HepG2 (cell line): ENCODE measurements at regions not wholly inside any gene's neighbourhood (a gene's known extent, or its start where the extent isn't known, plus 50 kb on each side); places are given as distances from the start of the nearest gene placed in this dataset.

Experiments
- ATAC-seq: fragments of 200-7000 bp; cut with Tn5 transposase; 3 replicates; pipeline ENCODE4 v1.9.1; 2020; ENCODE audit warnings: mild to moderate bottlenecking, moderate library complexity
- BruUV-seq: library from RNA; stranded (reverse); fragments of 400-500 nt; replicated peaks from 2 replicates; lab custom pipeline; 2021; lab: Mats Ljungman, UMichigan
- CTCF ChIA-PET: fragments of 300-600 bp; formaldehyde crosslinking; extraction: SDS; loops from one replicate; lab custom pipeline; 2021; ENCODE audit warnings: low total read pairs, inconsistent platforms, low intra/inter-chr PET ratio; lab: Yijun Ruan, JAX
- POLR2A ChIA-PET: fragments of 350-600 bp; sonication (Branson Sonifier 250); formaldehyde crosslinking; loops from one replicate; lab custom pipeline; 2020; ENCODE audit warnings: antibody characterized with exemption, inconsistent platforms; lab: Yijun Ruan, JAX
- DNase-seq: peaks from one replicate; pipeline ENCODE4 v3.0.0-alpha.2; 2015; ENCODE audit warnings: low spot score
- FAIRE-seq: peaks from 3 replicates; lab custom pipeline; 2011; peaks lifted over from hg19 to GRCh38; lab: Jason Lieb, UNC
- H2AFZ ChIP-seq: one replicate; pipeline ENCODE4 v1.6.1; 2011; ENCODE audit warnings: low read length, inconsistent platforms
- H3K27ac ChIP-seq: fragments of 300-600 bp; 3 replicates; pipeline ENCODE4 v1.8.0; 2011; ENCODE audit warnings: mixed run types, mild to moderate bottlenecking, mixed read lengths, low read length, inconsistent platforms; ENCODE audit not compliant: insufficient read depth; ENCODE audit errors: extremely low read length
- H3K27me3 ChIP-seq, 2 experiments: fragments of 200-600 bp in 1 of 2; 2 replicates in 1 of 2; 3 replicates in 1 of 2; pipeline versions ENCODE4 v1.6.0 to v1.8.0; 2011; ENCODE audit warnings: low read length in 2 of 2, mild to moderate bottlenecking in 2 of 2, moderate library complexity in 2 of 2, inconsistent platforms in 1 of 2; ENCODE audit not compliant: insufficient read depth in 2 of 2, control insufficient read depth in 1 of 2
- H3K36me3 ChIP-seq, 2 experiments: fragments of 200-600 bp in 1 of 2; replicated peaks in 1 of 2; 2 replicates in 1 of 2; 3 replicates in 1 of 2; pipeline versions ENCODE4 v1.5.1 to v1.8.0; 2011; ENCODE audit warnings: low read length in 2 of 2, inconsistent platforms in 1 of 2; ENCODE audit not compliant: insufficient read depth in 2 of 2, control insufficient read depth in 1 of 2
- H3K4me1 ChIP-seq: 2 replicates; pipeline ENCODE4 v1.5.1; 2012; ENCODE audit warnings: low read length, inconsistent platforms; ENCODE audit not compliant: insufficient read depth
- H3K4me2 ChIP-seq: 2 replicates; pipeline ENCODE4 v1.6.0; 2011; ENCODE audit warnings: low read depth, low read length, inconsistent platforms
- H3K4me3 ChIP-seq, 3 experiments: fragments of 200-600 bp in 1 of 3; sonication (generic), shearing (Covaris generic) in 1 of 3; replicated peaks in 1 of 3; 2 replicates each; pipeline ENCODE4 v1.5.1; 2011 to 2016; ENCODE audit warnings: low read length in 3 of 3, inconsistent platforms in 2 of 3, low read depth in 2 of 3, mild to moderate bottlenecking in 2 of 3, control low read depth in 1 of 3, mixed read lengths in 1 of 3; ENCODE audit not compliant: insufficient read depth in 1 of 3
- H3K79me2 ChIP-seq: one replicate; pipeline ENCODE4 v1.6.1; 2011; ENCODE audit warnings: low read length, inconsistent platforms; ENCODE audit not compliant: insufficient read depth
- H3K9ac ChIP-seq: 2 replicates; pipeline ENCODE4 v1.6.0; 2011; ENCODE audit warnings: mild to moderate bottlenecking, low read depth, low read length, inconsistent platforms; ENCODE audit not compliant: insufficient read depth
- H3K9me3 ChIP-seq: 2 replicates; pipeline ENCODE4 v1.5.1; 2012; ENCODE audit warnings: mild to moderate bottlenecking, low read length
- H4K20me1 ChIP-seq: 2 replicates; pipeline ENCODE4 v1.6.0; 2011; ENCODE audit warnings: inconsistent platforms, mild to moderate bottlenecking, low read length, moderate library complexity; ENCODE audit not compliant: insufficient read depth
- FOXM1 ChIP-seq: sonication (generic); formaldehyde crosslinking; IDR thresholded peaks from 2 replicates; pipeline ENCODE4 v1.5.0; 2020; ENCODE audit warnings: missing genetic modification reagents
- HOXA5 ChIP-seq: sonication (generic); formaldehyde crosslinking; IDR thresholded peaks from 2 replicates; pipeline ENCODE4 v1.4.0; 2020; ENCODE audit warnings: missing genetic modification reagents
- NR2F2 ChIP-seq: IDR thresholded peaks from 2 replicates; pipeline ENCODE4 v1.6.1; 2012; ENCODE audit warnings: low read depth, inconsistent platforms, borderline replicate concordance
- RARG ChIP-seq: sonication (generic); formaldehyde crosslinking; IDR thresholded peaks from 2 replicates; pipeline ENCODE4 v1.4.0; 2020; ENCODE audit warnings: low read depth, mild to moderate bottlenecking, missing genetic modification reagents
- WIZ ChIP-seq: sonication (generic); formaldehyde crosslinking; IDR thresholded peaks from 2 replicates; pipeline ENCODE4 v1.5.1; 2020; ENCODE audit warnings: mild to moderate bottlenecking, missing genetic modification reagents
- ZFY ChIP-seq: sonication (generic); formaldehyde crosslinking; IDR thresholded peaks from 2 replicates; pipeline ENCODE4 v1.4.0; 2020; ENCODE audit warnings: missing genetic modification reagents
- ZNF160 ChIP-seq: sonication (generic); formaldehyde crosslinking; IDR thresholded peaks from 2 replicates; pipeline ENCODE4 v1.8.0; 2022; ENCODE audit warnings: mild to moderate bottlenecking, inconsistent platforms, missing genetic modification reagents
- ZNF549 ChIP-seq: sonication (generic); formaldehyde crosslinking; IDR thresholded peaks from 2 replicates; pipeline ENCODE4 v1.5.0; 2020; ENCODE audit warnings: missing genetic modification reagents
- ZNF563 ChIP-seq: sonication (generic); formaldehyde crosslinking; IDR thresholded peaks from 2 replicates; pipeline ENCODE4 v1.8.0; 2022; ENCODE audit warnings: mild to moderate bottlenecking, moderate library complexity, missing genetic modification reagents
- ZNF619 ChIP-seq: sonication (generic); formaldehyde crosslinking; IDR thresholded peaks from 2 replicates; pipeline ENCODE4 v1.4.0; 2020; ENCODE audit warnings: mild to moderate bottlenecking, missing genetic modification reagents
- WGBS: methylation state at CpG from one replicate; pipeline ENCODE4 v1.1.6; 2017; ENCODE audit warnings: low lambda C conversion rate; 5-methylcytosine and 5-hydroxymethylcytosine counted together
- in situ Hi-C: cut with HindIII; loops from 2 replicates; pipeline ENCODE4 v1.10.0; 2017; ENCODE audit warnings: low pct_unique_long_range_greater_than_20kb; ENCODE audit not compliant: extremely low pct_ligation_motif_present
- intact Hi-C: fragments of 100-400 bp; cut with micrococcal nuclease; formaldehyde crosslinking; loops from one replicate; pipeline ENCODE4 v1.10.0; 2022; ENCODE audit not compliant: unreplicated experiment
- TF ChIP-seq, protein P1 (sequence below): sonication (generic); formaldehyde crosslinking; IDR thresholded peaks from 2 replicates; pipeline ENCODE4 v1.4.0; 2020; ENCODE audit warnings: missing genetic modification reagents, borderline replicate concordance
- TF ChIP-seq, protein P2 (sequence below): sonication (generic); formaldehyde crosslinking; IDR thresholded peaks from 2 replicates; pipeline ENCODE4 v1.4.0; 2020; ENCODE audit warnings: missing genetic modification reagents

DNA sequence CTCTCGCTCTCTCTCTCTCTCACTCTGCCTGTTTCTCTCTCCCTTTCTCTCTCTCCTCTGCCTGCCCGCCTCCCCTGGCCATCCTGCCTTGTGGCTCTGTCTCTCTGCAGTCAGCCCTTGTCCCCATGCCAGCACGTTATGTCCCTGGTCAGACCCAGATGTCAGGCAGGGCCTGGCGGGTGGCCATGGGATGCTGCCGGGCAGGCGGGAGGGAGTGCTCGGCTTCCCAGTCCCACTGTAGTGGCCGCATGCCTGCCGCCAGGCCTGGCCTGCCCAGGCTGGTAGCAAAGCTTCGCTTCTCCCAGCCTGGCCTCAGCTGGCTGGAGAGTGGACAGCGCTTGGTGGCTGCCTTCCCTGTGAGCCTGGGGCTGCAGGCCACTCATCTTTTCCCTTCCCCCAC, 121.5 kb upstream of the ZNF716 start:
- H3K9me3 ChIP-seq, result peaks cover 96% of the 10 kb centered on the region
- CTCF ChIA-PET, result no interaction called here
- H3K4me1 ChIP-seq, result no peaks in the 10 kb centered on the region
- no peaks in the 10 kb centered on the region for H3K36me3 ChIP-seq
- no peaks in the 10 kb centered on the region for H4K20me1 ChIP-seq
- 33% methylated on average over 11 of the region's 11 CpGs for WGBS
- ATAC-seq (no peak), FAIRE-seq (no peak), DNase-seq (no peak)
- in situ Hi-C loops (no loop called here), intact Hi-C loops (no loop called here)
- no peaks in the 10 kb centered on the region for H3K27me3 ChIP-seq
- POLR2A ChIA-PET, result no interaction called here
- H3K4me3 ChIP-seq, result no peak overlapping the region
- BruUV-seq, result no TSS peak
- H3K9ac ChIP-seq, result no peak overlapping the region
- H3K4me2 ChIP-seq, result no peak overlapping the region
- H2AFZ ChIP-seq, result no peak overlapping the region
- TF ChIP-seq ZNF160 (CRISPR knock-in tag) (no peak), ZNF619 (no peak)
- no peak overlapping the region for H3K27ac ChIP-seq
- H3K79me2 ChIP-seq, result no peaks in the 10 kb centered on the region

DNA sequence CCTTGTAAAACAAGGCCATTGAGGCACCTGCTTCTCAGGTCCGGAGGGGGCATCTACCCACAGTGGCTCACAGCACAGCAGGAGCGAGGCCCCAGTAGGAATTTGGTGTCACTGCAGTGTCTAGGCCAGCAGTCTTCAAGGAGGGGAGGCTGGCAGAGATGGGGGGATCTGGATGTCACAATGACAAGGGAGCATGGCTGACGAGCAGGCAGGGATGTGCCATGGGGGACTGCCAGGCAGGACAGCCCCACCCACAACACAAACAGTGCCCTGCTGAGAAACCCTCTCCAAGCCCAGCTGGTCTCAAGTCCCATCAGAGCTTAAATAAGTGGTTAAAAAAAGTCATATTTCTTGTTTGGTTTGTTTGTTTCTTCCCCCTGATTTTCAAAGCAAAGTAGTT, 121.0 kb upstream of the ZNF716 start:
- in situ Hi-C loops (no loop called here), intact Hi-C loops (no loop called here)
- Histone ChIP-seq H3K79me2 (no peaks in the 10 kb centered on the region), H2AFZ (no peak overlapping the region), H3K36me3 (no peaks in the 10 kb centered on the region), H3K9me3 (peaks cover 97% of the 10 kb centered on the region), H4K20me1 (no peaks in the 10 kb centered on the region), H3K4me2 (no peak overlapping the region), H3K4me3 (no peak overlapping the region), H3K9ac (no peak overlapping the region), H3K4me1 (no peaks in the 10 kb centered on the region), H3K27ac (no peak overlapping the region), H3K27me3 (no peaks in the 10 kb centered on the region)
- no TSS peak for BruUV-seq
- POLR2A ChIA-PET, result no interaction called here
- no peak for DNase-seq
- no peak for FAIRE-seq
- no peak for ATAC-seq
- CTCF ChIA-PET, result no interaction called here
- WGBS, result no CpG with 5 or more reads among the region's 3 CpGs
- TF ChIP-seq ZNF563 (no peak), ZFY (CRISPR knock-in tag) (no peak), ZNF549 (no peak), NR2F2 (no peak), HOXA5 (no peak), WIZ (CRISPR knock-in tag) (no peak), FOXM1 (no peak), RARG (no peak)
- TF ChIP-seq, protein P1, sequence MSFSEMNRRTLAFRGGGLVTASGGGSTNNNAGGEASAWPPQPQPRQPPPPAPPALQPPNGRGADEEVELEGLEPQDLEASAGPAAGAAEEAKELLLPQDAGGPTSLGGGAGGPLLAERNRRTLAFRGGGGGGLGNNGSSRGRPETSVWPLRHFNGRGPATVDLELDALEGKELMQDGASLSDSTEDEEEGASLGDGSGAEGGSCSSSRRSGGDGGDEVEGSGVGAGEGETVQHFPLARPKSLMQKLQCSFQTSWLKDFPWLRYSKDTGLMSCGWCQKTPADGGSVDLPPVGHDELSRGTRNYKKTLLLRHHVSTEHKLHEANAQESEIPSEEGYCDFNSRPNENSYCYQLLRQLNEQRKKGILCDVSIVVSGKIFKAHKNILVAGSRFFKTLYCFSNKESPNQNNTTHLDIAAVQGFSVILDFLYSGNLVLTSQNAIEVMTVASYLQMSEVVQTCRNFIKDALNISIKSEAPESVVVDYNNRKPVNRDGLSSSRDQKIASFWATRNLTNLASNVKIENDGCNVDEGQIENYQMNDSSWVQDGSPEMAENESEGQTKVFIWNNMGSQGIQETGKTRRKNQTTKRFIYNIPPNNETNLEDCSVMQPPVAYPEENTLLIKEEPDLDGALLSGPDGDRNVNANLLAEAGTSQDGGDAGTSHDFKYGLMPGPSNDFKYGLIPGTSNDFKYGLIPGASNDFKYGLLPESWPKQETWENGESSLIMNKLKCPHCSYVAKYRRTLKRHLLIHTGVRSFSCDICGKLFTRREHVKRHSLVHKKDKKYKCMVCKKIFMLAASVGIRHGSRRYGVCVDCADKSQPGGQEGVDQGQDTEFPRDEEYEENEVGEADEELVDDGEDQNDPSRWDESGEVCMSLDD (CRISPR knock-in tag), result no peak
- TF ChIP-seq, protein P2, sequence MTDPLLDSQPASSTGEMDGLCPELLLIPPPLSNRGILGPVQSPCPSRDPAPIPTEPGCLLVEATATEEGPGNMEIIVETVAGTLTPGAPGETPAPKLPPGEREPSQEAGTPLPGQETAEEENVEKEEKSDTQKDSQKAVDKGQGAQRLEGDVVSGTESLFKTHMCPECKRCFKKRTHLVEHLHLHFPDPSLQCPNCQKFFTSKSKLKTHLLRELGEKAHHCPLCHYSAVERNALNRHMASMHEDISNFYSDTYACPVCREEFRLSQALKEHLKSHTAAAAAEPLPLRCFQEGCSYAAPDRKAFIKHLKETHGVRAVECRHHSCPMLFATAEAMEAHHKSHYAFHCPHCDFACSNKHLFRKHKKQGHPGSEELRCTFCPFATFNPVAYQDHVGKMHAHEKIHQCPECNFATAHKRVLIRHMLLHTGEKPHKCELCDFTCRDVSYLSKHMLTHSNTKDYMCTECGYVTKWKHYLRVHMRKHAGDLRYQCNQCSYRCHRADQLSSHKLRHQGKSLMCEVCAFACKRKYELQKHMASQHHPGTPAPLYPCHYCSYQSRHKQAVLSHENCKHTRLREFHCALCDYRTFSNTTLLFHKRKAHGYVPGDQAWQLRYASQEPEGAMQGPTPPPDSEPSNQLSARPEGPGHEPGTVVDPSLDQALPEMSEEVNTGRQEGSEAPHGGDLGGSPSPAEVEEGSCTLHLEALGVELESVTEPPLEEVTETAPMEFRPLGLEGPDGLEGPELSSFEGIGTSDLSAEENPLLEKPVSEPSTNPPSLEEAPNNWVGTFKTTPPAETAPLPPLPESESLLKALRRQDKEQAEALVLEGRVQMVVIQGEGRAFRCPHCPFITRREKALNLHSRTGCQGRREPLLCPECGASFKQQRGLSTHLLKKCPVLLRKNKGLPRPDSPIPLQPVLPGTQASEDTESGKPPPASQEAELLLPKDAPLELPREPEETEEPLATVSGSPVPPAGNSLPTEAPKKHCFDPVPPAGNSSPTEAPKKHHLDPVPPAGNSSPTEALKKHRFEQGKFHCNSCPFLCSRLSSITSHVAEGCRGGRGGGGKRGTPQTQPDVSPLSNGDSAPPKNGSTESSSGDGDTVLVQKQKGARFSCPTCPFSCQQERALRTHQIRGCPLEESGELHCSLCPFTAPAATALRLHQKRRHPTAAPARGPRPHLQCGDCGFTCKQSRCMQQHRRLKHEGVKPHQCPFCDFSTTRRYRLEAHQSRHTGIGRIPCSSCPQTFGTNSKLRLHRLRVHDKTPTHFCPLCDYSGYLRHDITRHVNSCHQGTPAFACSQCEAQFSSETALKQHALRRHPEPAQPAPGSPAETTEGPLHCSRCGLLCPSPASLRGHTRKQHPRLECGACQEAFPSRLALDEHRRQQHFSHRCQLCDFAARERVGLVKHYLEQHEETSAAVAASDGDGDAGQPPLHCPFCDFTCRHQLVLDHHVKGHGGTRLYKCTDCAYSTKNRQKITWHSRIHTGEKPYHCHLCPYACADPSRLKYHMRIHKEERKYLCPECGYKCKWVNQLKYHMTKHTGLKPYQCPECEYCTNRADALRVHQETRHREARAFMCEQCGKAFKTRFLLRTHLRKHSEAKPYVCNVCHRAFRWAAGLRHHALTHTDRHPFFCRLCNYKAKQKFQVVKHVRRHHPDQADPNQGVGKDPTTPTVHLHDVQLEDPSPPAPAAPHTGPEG, result no peak
